ENCODE measurements at regions not wholly inside any gene's neighbourhood (a gene's known extent, or its start where the extent isn't known, plus 50 kb on each side); places are given as distances from the start of the nearest gene placed in this dataset.
A peak's percentile ranks its signal among the peaks of the same experiment; 100 is the strongest.

- ATAC-seq, result no peak
- ChIA-PET CTCF (no interaction called here), POLR2A (interaction anchor here (0.7 kb wide), 1 partner anchor 1877 kb away, joined by 3 read pairs; no protein-coding TSS in a partner anchor)
- no peak for TF ChIP-seq FOXP1 (CRISPR knock-in tag; IDR thresholded peaks at IDR 0.05; ENCODE audit: borderline replicate concordance)
- TF ChIP-seq GABPB1 (CRISPR knock-in tag; IDR thresholded peaks at IDR 0.05), result 0 out of 2 replicates have a peak, but pooled peaks have one; percentile 28
- no peaks in the 10 kb centered on the region for H3K4me1 Mint-ChIP-seq
- no peaks in the 10 kb centered on the region for H3K27me3 Mint-ChIP-seq (ENCODE audit: low read depth)
- H3K4me3 Mint-ChIP-seq, result no peak overlapping the region
- no peak overlapping the region for H3K27ac Mint-ChIP-seq
- DNase-seq (ENCODE audit: low spot score), result no peak
- H3K9me3 Mint-ChIP-seq, result no peaks in the 10 kb centered on the region
- no peaks in the 10 kb centered on the region for H3K36me3 Mint-ChIP-seq
Measured at GRCh38 chrX:20393944-20394343, 127.2 kb upstream of the RPS6KA3 start.

DNA sequence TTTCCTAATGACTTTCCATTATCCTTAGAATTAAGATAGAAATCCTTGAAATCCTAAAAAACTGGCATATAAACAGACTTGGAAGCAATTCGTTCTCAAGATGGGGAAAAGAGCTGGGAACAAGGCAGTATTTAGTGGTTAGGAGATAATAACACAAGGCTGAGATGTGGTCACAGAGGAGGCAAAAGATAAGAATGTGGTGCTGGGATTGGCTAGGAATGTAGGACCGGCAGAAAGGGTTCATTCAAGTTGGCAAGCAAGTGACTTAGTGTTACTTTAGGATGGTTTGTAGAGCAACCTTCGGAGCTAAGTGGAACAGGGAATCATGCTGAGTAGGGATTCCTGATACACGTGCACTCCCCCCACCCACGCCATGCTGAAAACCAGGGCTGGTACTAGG is 121.9 kb upstream of the RPS6KA3 start:
- Mint-ChIP-seq H3K36me3 (no peaks in the 10 kb centered on the region), H3K27ac (no peak overlapping the region), H3K4me1 (no peaks in the 10 kb centered on the region), H3K27me3 (ENCODE audit: low read depth) (no peaks in the 10 kb centered on the region), H3K9me3 (no peaks in the 10 kb centered on the region), H3K4me3 (no peak overlapping the region)
- ChIA-PET POLR2A (no interaction called here), CTCF (no interaction called here)
- DNase-seq (ENCODE audit: low spot score), result no peak
- ATAC-seq, result no peak
- TF ChIP-seq, protein P1, sequence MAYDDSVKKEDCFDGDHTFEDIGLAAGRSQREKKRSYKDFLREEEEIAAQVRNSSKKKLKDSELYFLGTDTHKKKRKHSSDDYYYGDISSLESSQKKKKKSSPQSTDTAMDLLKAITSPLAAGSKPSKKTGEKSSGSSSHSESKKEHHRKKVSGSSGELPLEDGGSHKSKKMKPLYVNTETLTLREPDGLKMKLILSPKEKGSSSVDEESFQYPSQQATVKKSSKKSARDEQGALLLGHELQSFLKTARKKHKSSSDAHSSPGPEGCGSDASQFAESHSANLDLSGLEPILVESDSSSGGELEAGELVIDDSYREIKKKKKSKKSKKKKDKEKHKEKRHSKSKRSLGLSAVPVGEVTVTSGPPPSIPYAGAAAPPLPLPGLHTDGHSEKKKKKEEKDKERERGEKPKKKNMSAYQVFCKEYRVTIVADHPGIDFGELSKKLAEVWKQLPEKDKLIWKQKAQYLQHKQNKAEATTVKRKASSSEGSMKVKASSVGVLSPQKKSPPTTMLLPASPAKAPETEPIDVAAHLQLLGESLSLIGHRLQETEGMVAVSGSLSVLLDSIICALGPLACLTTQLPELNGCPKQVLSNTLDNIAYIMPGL (CRISPR knock-in tag; IDR thresholded peaks at IDR 0.05), result no peak
- TF ChIP-seq, protein P2, sequence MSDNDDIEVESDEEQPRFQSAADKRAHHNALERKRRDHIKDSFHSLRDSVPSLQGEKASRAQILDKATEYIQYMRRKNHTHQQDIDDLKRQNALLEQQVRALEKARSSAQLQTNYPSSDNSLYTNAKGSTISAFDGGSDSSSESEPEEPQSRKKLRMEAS (CRISPR knock-in tag; IDR thresholded peaks at IDR 0.05), result no peak
- TF ChIP-seq CBFB (CRISPR knock-in tag; IDR thresholded peaks at IDR 0.05; ENCODE audit: low read depth) (no peak), NFE2L1 (CRISPR knock-in tag; IDR thresholded peaks at IDR 0.05) (no peak), MXD4 (CRISPR knock-in tag; IDR thresholded peaks at IDR 0.05; ENCODE audit: borderline replicate concordance) (no peak), NR3C1 (CRISPR knock-in tag; conservative IDR thresholded peaks at IDR 0.05; ENCODE audit: low read depth) (no peak), ZNF396 (CRISPR knock-in tag; IDR thresholded peaks at IDR 0.05; ENCODE audit: borderline replicate concordance) (no peak), EMX1 (CRISPR knock-in tag; IDR thresholded peaks at IDR 0.05) (no peak), GRHL2 (CRISPR knock-in tag; IDR thresholded peaks at IDR 0.05; ENCODE audit: insufficient replicate concordance, severe bottlenecking) (no peak), ERG (CRISPR knock-in tag; IDR thresholded peaks at IDR 0.05) (no peak), ESRRA (CRISPR knock-in tag; IDR thresholded peaks at IDR 0.05; ENCODE audit: borderline replicate concordance) (no peak), NR2C2 (CRISPR knock-in tag; IDR thresholded peaks at IDR 0.05) (no peak), HMGA2 (CRISPR knock-in tag; IDR thresholded peaks at IDR 0.05) (no peak)
- TF ChIP-seq, protein P3, sequence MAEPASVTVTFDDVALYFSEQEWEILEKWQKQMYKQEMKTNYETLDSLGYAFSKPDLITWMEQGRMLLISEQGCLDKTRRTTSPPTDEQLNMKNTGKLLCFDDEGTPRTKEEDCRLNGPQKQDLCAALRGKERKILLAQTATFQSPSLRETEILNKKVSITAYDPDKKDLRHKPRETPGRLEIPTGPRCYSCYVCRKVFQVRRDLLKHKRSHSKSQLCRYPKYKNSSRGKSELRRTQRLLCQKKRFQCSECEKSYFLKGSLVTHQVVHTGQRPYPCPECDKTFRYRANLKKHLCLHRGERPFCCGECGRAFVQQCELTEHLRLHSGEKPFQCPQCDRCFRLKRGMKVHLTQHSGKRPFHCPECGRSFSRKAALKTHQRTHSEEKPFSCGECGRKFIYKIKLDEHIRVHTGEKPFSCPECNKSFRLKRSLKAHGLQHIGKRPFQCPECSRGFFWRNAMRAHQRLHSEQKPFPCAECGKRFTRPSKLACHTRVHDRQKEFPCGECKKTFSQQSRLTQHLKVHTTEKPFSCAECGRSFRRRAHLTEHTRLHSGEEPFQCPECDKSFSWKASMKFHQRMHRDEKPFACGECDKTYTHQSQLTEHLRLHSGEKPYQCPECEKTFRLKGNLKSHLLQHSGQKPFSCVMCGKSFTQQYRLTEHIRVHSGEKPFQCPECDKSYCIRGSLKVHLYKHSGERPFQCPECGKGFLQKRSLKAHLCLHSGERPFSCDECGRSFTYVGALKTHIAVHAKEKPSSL (CRISPR knock-in tag; conservative IDR thresholded peaks at IDR 0.05), result no peak
- TF ChIP-seq, protein P4, sequence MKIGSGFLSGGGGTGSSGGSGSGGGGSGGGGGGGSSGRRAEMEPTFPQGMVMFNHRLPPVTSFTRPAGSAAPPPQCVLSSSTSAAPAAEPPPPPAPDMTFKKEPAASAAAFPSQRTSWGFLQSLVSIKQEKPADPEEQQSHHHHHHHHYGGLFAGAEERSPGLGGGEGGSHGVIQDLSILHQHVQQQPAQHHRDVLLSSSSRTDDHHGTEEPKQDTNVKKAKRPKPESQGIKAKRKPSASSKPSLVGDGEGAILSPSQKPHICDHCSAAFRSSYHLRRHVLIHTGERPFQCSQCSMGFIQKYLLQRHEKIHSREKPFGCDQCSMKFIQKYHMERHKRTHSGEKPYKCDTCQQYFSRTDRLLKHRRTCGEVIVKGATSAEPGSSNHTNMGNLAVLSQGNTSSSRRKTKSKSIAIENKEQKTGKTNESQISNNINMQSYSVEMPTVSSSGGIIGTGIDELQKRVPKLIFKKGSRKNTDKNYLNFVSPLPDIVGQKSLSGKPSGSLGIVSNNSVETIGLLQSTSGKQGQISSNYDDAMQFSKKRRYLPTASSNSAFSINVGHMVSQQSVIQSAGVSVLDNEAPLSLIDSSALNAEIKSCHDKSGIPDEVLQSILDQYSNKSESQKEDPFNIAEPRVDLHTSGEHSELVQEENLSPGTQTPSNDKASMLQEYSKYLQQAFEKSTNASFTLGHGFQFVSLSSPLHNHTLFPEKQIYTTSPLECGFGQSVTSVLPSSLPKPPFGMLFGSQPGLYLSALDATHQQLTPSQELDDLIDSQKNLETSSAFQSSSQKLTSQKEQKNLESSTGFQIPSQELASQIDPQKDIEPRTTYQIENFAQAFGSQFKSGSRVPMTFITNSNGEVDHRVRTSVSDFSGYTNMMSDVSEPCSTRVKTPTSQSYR (CRISPR knock-in tag; IDR thresholded peaks at IDR 0.05), result no peak
- TF ChIP-seq, protein P5, sequence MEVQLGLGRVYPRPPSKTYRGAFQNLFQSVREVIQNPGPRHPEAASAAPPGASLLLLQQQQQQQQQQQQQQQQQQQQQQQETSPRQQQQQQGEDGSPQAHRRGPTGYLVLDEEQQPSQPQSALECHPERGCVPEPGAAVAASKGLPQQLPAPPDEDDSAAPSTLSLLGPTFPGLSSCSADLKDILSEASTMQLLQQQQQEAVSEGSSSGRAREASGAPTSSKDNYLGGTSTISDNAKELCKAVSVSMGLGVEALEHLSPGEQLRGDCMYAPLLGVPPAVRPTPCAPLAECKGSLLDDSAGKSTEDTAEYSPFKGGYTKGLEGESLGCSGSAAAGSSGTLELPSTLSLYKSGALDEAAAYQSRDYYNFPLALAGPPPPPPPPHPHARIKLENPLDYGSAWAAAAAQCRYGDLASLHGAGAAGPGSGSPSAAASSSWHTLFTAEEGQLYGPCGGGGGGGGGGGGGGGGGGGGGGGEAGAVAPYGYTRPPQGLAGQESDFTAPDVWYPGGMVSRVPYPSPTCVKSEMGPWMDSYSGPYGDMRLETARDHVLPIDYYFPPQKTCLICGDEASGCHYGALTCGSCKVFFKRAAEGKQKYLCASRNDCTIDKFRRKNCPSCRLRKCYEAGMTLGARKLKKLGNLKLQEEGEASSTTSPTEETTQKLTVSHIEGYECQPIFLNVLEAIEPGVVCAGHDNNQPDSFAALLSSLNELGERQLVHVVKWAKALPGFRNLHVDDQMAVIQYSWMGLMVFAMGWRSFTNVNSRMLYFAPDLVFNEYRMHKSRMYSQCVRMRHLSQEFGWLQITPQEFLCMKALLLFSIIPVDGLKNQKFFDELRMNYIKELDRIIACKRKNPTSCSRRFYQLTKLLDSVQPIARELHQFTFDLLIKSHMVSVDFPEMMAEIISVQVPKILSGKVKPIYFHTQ (CRISPR knock-in tag; IDR thresholded peaks at IDR 0.05), result no peak

Data from WTC11 (cell line).